KMS-11 (cell line): ENCODE measurements at regions not wholly inside any gene's neighbourhood (a gene's known extent, or its start where the extent isn't known, plus 50 kb on each side); places are given as distances from the start of the nearest gene placed in this dataset.
A peak's percentile ranks its signal among the peaks of the same experiment; 100 is the strongest.

ENCODE experiments used
- H2AFZ ChIP-seq: fragments of 200-600 bp; sonication (generic); 2 replicates; pipeline ENCODE4 v1.6.1; 2016; ENCODE audit warnings: antibody characterized with exemption, mixed run types, low read depth
- H3K27ac ChIP-seq: fragments of 200-600 bp; sonication (generic); 2 replicates; pipeline ENCODE4 v1.6.1; 2016; ENCODE audit warnings: mild to moderate bottlenecking, mixed run types
- H3K27me3 ChIP-seq: fragments of 200-600 bp; sonication (generic); 2 replicates; pipeline ENCODE4 v1.6.1; 2017; ENCODE audit warnings: mild to moderate bottlenecking, low read depth, mixed run types, moderate library complexity; ENCODE audit not compliant: insufficient read depth
- H3K36me3 ChIP-seq: fragments of 200-600 bp; sonication (generic); 2 replicates; pipeline ENCODE4 v1.6.1; 2017; ENCODE audit warnings: mild to moderate bottlenecking, mixed run types; ENCODE audit not compliant: insufficient read depth
- H3K4me1 ChIP-seq: fragments of 200-600 bp; sonication (generic); 2 replicates; pipeline ENCODE4 v1.6.1; 2016; ENCODE audit warnings: mild to moderate bottlenecking, low read depth, mixed run types; ENCODE audit not compliant: poor library complexity, severe bottlenecking
- H3K4me2 ChIP-seq: fragments of 200-600 bp; sonication (generic); 2 replicates; pipeline ENCODE4 v1.7.0; 2016; ENCODE audit warnings: mild to moderate bottlenecking, mixed run types
- H3K4me3 ChIP-seq: fragments of 200-600 bp; sonication (generic); IDR thresholded peaks from 2 replicates; pipeline ENCODE4 v1.6.1; 2017; ENCODE audit warnings: low read depth, low read length, mixed read lengths; ENCODE audit not compliant: insufficient read depth
- H3K79me2 ChIP-seq: fragments of 200-600 bp; sonication (generic); 2 replicates; pipeline ENCODE4 v1.6.1; 2016; ENCODE audit warnings: low read depth, mixed run types; ENCODE audit not compliant: insufficient read depth
- H3K9ac ChIP-seq: fragments of 200-600 bp; sonication (generic); 2 replicates; pipeline ENCODE4 v1.6.1; 2016; ENCODE audit warnings: mild to moderate bottlenecking, mixed run types
- H4K20me1 ChIP-seq: fragments of 200-600 bp; sonication (generic); 2 replicates; pipeline ENCODE4 v1.6.1; 2016; ENCODE audit warnings: mild to moderate bottlenecking, mixed run types; ENCODE audit not compliant: insufficient read depth
- CTCF ChIP-seq: fragments of 200-600 bp; sonication (generic); conservative IDR thresholded peaks from 2 replicates; pipeline ENCODE4 v1.6.1; 2017; ENCODE audit warnings: low read depth, mild to moderate bottlenecking, antibody characterized with exemption, low read length, moderate library complexity, mixed read lengths

- H3K27me3 ChIP-seq, result no peaks in the 10 kb centered on the region
- no peaks in the 10 kb centered on the region for H3K79me2 ChIP-seq
- H3K36me3 ChIP-seq, result no peaks in the 10 kb centered on the region
- no peak overlapping the region for H3K9ac ChIP-seq
- no peak overlapping the region for H3K27ac ChIP-seq
- H3K4me2 ChIP-seq, result peak overlapping the region; percentile 51; the same call in 1 of the 2 replicates
- no peak overlapping the region for H2AFZ ChIP-seq
- TF ChIP-seq CTCF, result no peak
- no peaks in the 10 kb centered on the region for H4K20me1 ChIP-seq
- H3K4me3 ChIP-seq, result no peak overlapping the region
- H3K4me1 ChIP-seq, result peaks cover 10% of the 10 kb centered on the region
Measured at GRCh38 chr12:94874518-94875302, 128.8 kb downstream of the NDUFA12 start.

- H3K9ac ChIP-seq, result no peak overlapping the region
- H3K27ac ChIP-seq, result no peak overlapping the region
- no peaks in the 10 kb centered on the region for H4K20me1 ChIP-seq
- no peaks in the 10 kb centered on the region for H3K36me3 ChIP-seq
- peaks cover 10% of the 10 kb centered on the region for H3K4me1 ChIP-seq
- H3K27me3 ChIP-seq, result no peaks in the 10 kb centered on the region
- no peak for TF ChIP-seq CTCF
- peak overlapping the region; percentile 93 for H2AFZ ChIP-seq
- no peaks in the 10 kb centered on the region for H3K79me2 ChIP-seq
- no peak overlapping the region for H3K4me3 ChIP-seq
- peak overlapping the region; percentile 51 for H3K4me2 ChIP-seq
Measured at GRCh38 chr12:94873734-94874517, 129.6 kb downstream of the NDUFA12 start.

GRCh38 chr12:94872971-94873733 is 130.3 kb downstream of the NDUFA12 start:
- peak overlapping the region; percentile 69 for H2AFZ ChIP-seq

More at GRCh38 chr12:94872971-94873733, 130.3 kb downstream of the NDUFA12 start:
- Histone ChIP-seq H3K4me2 (peak overlapping the region; percentile 33), H3K9ac (no peak overlapping the region; the same call in 1 of the 2 replicates), H3K4me3 (no peak overlapping the region), H3K27me3 (no peaks in the 10 kb centered on the region), H4K20me1 (no peaks in the 10 kb centered on the region), H3K79me2 (no peaks in the 10 kb centered on the region), H3K4me1 (peaks cover 10% of the 10 kb centered on the region), H3K27ac (no peak overlapping the region), H3K36me3 (no peaks in the 10 kb centered on the region)
- no peak for TF ChIP-seq CTCF
